Coronary artery (tissue), 2 donors: ENCODE measurements at regions not wholly inside any gene's neighbourhood (a gene's known extent, or its start where the extent isn't known, plus 50 kb on each side); places are given as distances from the start of the nearest gene placed in this dataset.
"Not testable (repeated sequence)": the region's sequence is repeated elsewhere in the genome, so short reads cannot be mapped to it uniquely, and the experiment has no call there.

ENCODE experiments used
- DNase-seq: peaks from one replicate; pipeline ENCODE4 v3.0.0-alpha.2; 2017; ENCODE audit warnings: low spot score
- H3K27ac ChIP-seq, 2 donors: fragments of 200-600 bp; sonication (generic); one replicate each; pipeline ENCODE4 v1.5.1; 2016 to 2019
- H3K4me3 ChIP-seq: fragments of 200-600 bp; sonication (generic); 2 replicates; pipeline ENCODE4 v1.5.1; 2016; ENCODE audit warnings: mild to moderate bottlenecking, moderate library complexity
- TF ChIP-seq, protein P1 (sequence below): fragments of 200-600 bp; sonication (generic); IDR thresholded peaks from one replicate; pipeline ENCODE4 v1.5.1; 2019; ENCODE audit warnings: antibody characterized with exemption

DNA sequence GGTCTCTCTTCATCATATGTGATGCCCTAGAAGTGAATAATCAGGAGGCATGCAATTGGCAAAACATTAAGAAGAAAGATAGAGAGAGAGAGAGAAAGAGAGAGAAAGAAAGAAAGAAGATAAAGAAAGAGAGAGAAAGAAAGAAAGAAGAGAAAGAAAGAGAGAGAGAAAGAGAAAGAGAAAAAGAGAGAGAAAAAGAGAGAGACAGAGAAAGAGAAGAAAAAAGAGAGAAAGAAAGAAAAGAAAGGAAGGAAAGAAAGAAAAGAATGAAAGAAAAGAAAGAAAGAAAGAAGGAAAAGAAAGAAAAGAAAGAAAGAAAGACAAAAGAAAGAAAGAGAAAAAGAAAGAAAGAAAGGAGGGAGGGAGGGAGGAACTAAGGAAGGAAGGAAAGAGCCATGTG lies 318.9 kb downstream of the ICE1 start:
- no peak for DNase-seq
- Histone ChIP-seq H3K27ac (no peak overlapping the region), H3K4me3 (no peak overlapping the region)
- TF ChIP-seq, protein P1, sequence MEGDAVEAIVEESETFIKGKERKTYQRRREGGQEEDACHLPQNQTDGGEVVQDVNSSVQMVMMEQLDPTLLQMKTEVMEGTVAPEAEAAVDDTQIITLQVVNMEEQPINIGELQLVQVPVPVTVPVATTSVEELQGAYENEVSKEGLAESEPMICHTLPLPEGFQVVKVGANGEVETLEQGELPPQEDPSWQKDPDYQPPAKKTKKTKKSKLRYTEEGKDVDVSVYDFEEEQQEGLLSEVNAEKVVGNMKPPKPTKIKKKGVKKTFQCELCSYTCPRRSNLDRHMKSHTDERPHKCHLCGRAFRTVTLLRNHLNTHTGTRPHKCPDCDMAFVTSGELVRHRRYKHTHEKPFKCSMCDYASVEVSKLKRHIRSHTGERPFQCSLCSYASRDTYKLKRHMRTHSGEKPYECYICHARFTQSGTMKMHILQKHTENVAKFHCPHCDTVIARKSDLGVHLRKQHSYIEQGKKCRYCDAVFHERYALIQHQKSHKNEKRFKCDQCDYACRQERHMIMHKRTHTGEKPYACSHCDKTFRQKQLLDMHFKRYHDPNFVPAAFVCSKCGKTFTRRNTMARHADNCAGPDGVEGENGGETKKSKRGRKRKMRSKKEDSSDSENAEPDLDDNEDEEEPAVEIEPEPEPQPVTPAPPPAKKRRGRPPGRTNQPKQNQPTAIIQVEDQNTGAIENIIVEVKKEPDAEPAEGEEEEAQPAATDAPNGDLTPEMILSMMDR = no peak

DNA sequence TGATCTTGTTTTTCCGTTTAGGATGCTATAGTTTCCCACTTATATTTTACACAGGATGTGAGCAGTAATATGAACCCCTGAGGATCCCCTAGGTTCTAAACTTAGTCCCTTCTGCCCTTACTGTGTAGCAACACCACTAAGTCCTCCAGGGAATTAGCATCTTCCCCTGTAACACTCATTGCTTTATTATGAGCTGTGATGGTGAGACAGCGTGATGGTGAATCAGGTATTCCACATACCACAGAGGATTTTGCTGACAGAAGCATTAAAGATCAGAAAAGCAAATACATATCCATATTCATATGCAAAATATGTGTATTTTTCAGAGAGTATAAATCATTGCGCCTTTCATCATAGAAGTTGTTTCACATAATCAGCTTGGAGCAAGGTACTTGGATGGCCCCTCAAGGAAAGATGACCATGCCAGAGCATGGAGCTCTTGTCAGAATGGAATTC lies 317.0 kb downstream of the ICE1 start:
- Histone ChIP-seq H3K4me3 (no peak overlapping the region), H3K27ac (no peak overlapping the region)
- TF ChIP-seq, protein P1 = no peak
- DNase-seq = no peak

DNA sequence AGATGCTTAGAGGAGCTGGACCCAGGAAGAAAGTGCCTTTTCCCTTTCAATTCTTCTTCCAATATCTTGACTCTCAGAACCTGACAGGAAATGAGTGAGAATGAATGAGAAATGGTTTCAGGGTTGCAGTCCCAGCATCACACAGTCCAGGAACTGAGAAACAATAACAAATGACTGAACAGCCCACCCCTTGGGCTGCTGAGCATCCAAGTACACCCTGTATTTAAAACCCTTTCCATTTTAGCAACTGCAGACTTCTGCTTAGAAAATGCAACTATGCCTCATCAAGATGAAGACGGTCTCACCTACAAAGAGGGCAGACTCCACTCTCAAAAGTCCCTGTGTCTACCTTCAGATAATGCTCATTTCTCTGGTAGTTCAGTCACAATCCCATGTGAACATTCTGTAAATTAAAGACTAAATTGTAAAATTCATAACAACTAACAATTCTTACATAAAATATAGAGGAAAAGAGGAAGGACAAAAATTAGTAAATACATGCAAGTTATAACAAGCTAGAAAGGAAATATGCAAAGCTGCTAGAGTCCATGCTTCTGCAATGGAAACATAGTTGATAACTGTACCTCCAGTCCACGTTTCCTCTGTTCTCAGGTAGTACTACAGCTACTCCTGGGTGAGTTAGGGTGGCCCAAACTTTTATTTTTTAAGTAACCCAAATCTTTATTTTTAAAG lies 316.5 kb downstream of the ICE1 start:
- no peak for DNase-seq
- H3K4me3 ChIP-seq = no peak overlapping the region
- no peak overlapping the region for H3K27ac ChIP-seq
- TF ChIP-seq, protein P1 = no peak

DNA sequence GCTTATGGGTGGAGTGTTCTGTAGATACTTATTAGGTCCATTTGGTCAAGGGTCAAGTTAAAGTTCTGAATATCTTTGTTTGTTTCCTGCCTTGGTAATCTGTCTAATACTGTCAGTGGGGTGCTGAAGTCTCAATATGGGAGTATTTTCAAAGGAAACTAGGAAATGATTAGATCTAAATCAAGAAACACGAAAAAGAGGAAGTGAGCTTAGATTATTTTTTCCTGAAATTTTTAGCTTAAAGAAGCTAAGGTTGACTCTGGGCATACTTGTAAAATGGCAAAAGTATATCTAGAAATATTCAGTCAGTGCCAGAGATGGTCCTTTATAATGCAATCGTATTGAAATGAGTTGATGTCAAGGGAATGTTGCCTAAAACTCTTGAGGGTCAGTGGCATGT lies 313.5 kb downstream of the ICE1 start:
- Histone ChIP-seq H3K27ac (no peak overlapping the region), H3K4me3 (no peak overlapping the region)
- TF ChIP-seq, protein P1 = no peak
- no peak for DNase-seq

DNA sequence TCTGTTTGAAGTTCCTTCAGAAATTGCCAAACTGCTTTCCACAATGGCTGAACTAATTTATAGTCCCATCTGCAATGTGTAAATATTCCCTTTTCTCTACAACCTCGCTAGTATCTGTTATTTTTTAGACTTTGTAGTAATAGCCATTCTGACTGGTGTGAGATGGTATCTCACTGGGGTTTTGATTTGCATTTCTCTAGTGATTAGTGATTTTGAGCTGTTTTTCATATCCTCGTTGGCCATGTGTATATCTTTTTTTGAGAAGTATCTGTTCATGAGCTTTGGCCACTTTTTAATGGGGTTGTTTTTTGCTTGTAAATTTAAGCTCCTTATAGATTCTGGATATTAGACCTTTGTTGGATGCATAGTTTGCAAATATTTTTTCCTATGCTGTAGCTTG lies 310.6 kb downstream of the ICE1 start:
- H3K27ac ChIP-seq, H3K4me3 ChIP-seq, DNase-seq: not testable (repeated sequence)

DNA sequence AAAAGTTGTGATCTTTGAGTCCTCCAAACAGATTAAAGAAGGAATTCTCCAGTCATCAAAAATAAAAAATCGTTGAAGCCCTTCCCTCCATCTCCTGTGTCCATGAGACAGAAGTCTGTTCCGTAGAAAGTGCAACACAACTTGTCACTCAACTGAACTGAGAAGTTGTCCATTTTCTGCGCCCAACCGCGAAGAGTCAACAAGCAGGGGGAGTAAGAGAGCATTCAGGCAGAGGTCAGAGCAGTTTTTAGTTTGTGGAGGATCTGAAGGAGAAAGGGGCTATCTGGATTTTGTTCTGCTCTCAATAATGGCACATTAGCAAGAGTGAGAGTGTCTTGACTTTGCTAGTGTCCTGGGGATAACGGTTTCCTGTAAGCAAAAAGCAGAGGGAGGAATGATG lies 303.9 kb downstream of the ICE1 start:
- DNase-seq = no peak
- H3K4me3 ChIP-seq = no peak overlapping the region
- TF ChIP-seq, protein P1 = no peak
- no peak overlapping the region for H3K27ac ChIP-seq

DNA sequence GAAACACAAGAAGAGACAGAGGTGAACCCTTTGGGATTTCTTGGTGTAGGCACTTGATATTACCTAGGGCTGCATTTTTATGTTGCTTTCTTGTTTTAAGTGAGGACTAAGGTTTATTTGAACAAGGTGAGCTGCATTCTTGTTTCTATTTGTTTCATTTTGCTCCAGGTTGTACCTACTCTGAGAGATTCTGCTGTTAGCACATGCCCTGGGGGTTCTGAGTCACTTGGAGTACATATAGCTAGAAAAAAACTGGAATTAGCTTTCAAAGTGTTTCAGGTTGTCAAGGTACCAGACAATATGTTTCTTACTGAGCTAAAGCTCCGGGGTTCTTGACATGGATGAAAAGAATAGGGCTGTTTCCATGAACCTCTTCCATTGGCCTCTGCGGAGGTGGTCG lies 299.4 kb downstream of the ICE1 start:
- TF ChIP-seq, protein P1 = no peak
- Histone ChIP-seq H3K4me3 (no peak overlapping the region), H3K27ac (no peak overlapping the region)
- no peak for DNase-seq
